ENCODE measurements at regions not wholly inside any gene's neighbourhood (a gene's known extent, or its start where the extent isn't known, plus 50 kb on each side); places are given as distances from the start of the nearest gene placed in this dataset.

- TF ChIP-seq CTCF (IDR thresholded peaks at IDR 0.05; ENCODE audit: poor library complexity, severe bottlenecking) = no peak
- no peak for TF ChIP-seq POLR2AphosphoS5 (IDR thresholded peaks at IDR 0.05)
- no peak for TF ChIP-seq REST (IDR thresholded peaks at IDR 0.05; ENCODE audit: borderline replicate concordance)
- TF ChIP-seq RAD21 (conservative IDR thresholded peaks at IDR 0.05) = no peak
- TF ChIP-seq TAF1 (IDR thresholded peaks at IDR 0.05; ENCODE audit: low read depth) = no peak
- TF ChIP-seq EP300 (conservative IDR thresholded peaks at IDR 0.05; ENCODE audit: poor library complexity, severe bottlenecking) = no peak
These were observed 505.2 kb upstream of the NR5A2 start for GRCh38 chr1:199522338-199522737.

All from neural cell (in vitro differentiated cells).